Parathyroid adenoma (tissue), 2 donors: ENCODE measurements at regions not wholly inside any gene's neighbourhood (a gene's known extent, or its start where the extent isn't known, plus 50 kb on each side); places are given as distances from the start of the nearest gene placed in this dataset.

Source experiments
- H2AFZ ChIP-seq: fragments of 300-600 bp; sonication (generic); one replicate; pipeline ENCODE4 v1.7.0; 2017; ENCODE audit warnings: antibody characterized with exemption, mild to moderate bottlenecking
- H3K27ac ChIP-seq: fragments of 300-600 bp; sonication (generic); one replicate; pipeline ENCODE4 v1.7.0; 2017
- H3K27me3 ChIP-seq: fragments of 300-600 bp; sonication (generic); one replicate; pipeline ENCODE4 v1.7.0; 2017; ENCODE audit warnings: low read length; ENCODE audit not compliant: control insufficient read depth, insufficient read depth
- H3K36me3 ChIP-seq: fragments of 300-600 bp; sonication (generic); one replicate; pipeline ENCODE4 v1.7.0; 2017; ENCODE audit warnings: low read length; ENCODE audit not compliant: control insufficient read depth, insufficient read depth
- H3K4me1 ChIP-seq: fragments of 300-600 bp; sonication (generic); one replicate; pipeline ENCODE4 v1.7.0; 2017; ENCODE audit warnings: control low read depth
- H3K4me2 ChIP-seq: fragments of 300-600 bp; sonication (generic); one replicate; pipeline ENCODE4 v1.7.0; 2017; ENCODE audit warnings: low read length
- H3K4me3 ChIP-seq: fragments of 300-600 bp; sonication (generic); one replicate; pipeline ENCODE4 v1.7.0; 2017; ENCODE audit warnings: low read depth, low read length
- H3K79me2 ChIP-seq: fragments of 300-600 bp; sonication (generic); one replicate; pipeline ENCODE4 v1.7.0; 2017; ENCODE audit warnings: control low read depth
- H3K9ac ChIP-seq: fragments of 300-600 bp; sonication (generic); one replicate; pipeline ENCODE4 v1.7.0; 2017; ENCODE audit warnings: mild to moderate bottlenecking
- H3K9me3 ChIP-seq: fragments of 300-600 bp; sonication (generic); one replicate; pipeline ENCODE4 v1.7.0; 2017; ENCODE audit warnings: low read length; ENCODE audit not compliant: control insufficient read depth
- CTCF ChIP-seq: fragments of 300-600 bp; sonication (generic); IDR thresholded peaks from one replicate; pipeline ENCODE4 v1.7.0; 2017; ENCODE audit warnings: antibody characterized with exemption, mild to moderate bottlenecking
- donor health status: primary hyperparathyroidism.

GRCh38 chr3:80238606-80239005 is 470.8 kb upstream of the ROBO1 start:
- Histone ChIP-seq H3K9me3 (no peaks in the 10 kb centered on the region), H3K27ac (no peak overlapping the region), H3K9ac (no peak overlapping the region), H3K79me2 (no peaks in the 10 kb centered on the region), H2AFZ (no peak overlapping the region), H3K4me3 (no peak overlapping the region), H3K4me1 (no peaks in the 10 kb centered on the region), H3K27me3 (no peaks in the 10 kb centered on the region), H3K4me2 (no peak overlapping the region), H3K36me3 (no peaks in the 10 kb centered on the region)
- TF ChIP-seq CTCF: no peak

GRCh38 chr3:80238152-80238551 is 470.4 kb upstream of the ROBO1 start:
- Histone ChIP-seq H3K4me1 (no peaks in the 10 kb centered on the region), H3K27ac (no peak overlapping the region), H3K9me3 (no peaks in the 10 kb centered on the region), H3K36me3 (no peaks in the 10 kb centered on the region), H2AFZ (no peak overlapping the region), H3K27me3 (no peaks in the 10 kb centered on the region), H3K4me3 (no peak overlapping the region), H3K4me2 (no peak overlapping the region), H3K9ac (no peak overlapping the region), H3K79me2 (no peaks in the 10 kb centered on the region)
- TF ChIP-seq CTCF: no peak

GRCh38 chr3:80234706-80235105 is 466.9 kb upstream of the ROBO1 start:
- no peak for TF ChIP-seq CTCF
- Histone ChIP-seq H3K9me3 (no peaks in the 10 kb centered on the region), H3K4me1 (no peaks in the 10 kb centered on the region)

GRCh38 chr3:80233576-80233975 is 465.8 kb upstream of the ROBO1 start:
- Histone ChIP-seq H2AFZ (no peak overlapping the region), H3K79me2 (no peaks in the 10 kb centered on the region), H3K4me1 (no peaks in the 10 kb centered on the region), H3K9ac (no peak overlapping the region), H3K27me3 (no peaks in the 10 kb centered on the region), H3K36me3 (no peaks in the 10 kb centered on the region), H3K9me3 (no peaks in the 10 kb centered on the region), H3K4me3 (no peak overlapping the region), H3K27ac (no peak overlapping the region), H3K4me2 (no peak overlapping the region)
- TF ChIP-seq CTCF: no peak

More at GRCh38 chr3:80234706-80235105, 466.9 kb upstream of the ROBO1 start:
- no peak overlapping the region for H3K4me2 ChIP-seq
- H3K27ac ChIP-seq: no peak overlapping the region
- no peak overlapping the region for H3K4me3 ChIP-seq
- H2AFZ ChIP-seq: no peak overlapping the region
- no peaks in the 10 kb centered on the region for H3K79me2 ChIP-seq
- H3K9ac ChIP-seq: no peak overlapping the region
- no peaks in the 10 kb centered on the region for H3K36me3 ChIP-seq
- H3K27me3 ChIP-seq: no peaks in the 10 kb centered on the region

GRCh38 chr3:80232760-80233159 is 465.0 kb upstream of the ROBO1 start:
- H3K36me3 ChIP-seq: no peaks in the 10 kb centered on the region
- no peak for TF ChIP-seq CTCF
- H3K4me3 ChIP-seq: no peak overlapping the region
- H3K79me2 ChIP-seq: no peaks in the 10 kb centered on the region
- H3K9me3 ChIP-seq: no peaks in the 10 kb centered on the region
- no peak overlapping the region for H3K9ac ChIP-seq
- H2AFZ ChIP-seq: no peak overlapping the region
- H3K4me1 ChIP-seq: no peaks in the 10 kb centered on the region
- no peak overlapping the region for H3K4me2 ChIP-seq
- H3K27me3 ChIP-seq: no peaks in the 10 kb centered on the region
- no peak overlapping the region for H3K27ac ChIP-seq
